ENCODE measurements at regions not wholly inside any gene's neighbourhood (a gene's known extent, or its start where the extent isn't known, plus 50 kb on each side); places are given as distances from the start of the nearest gene placed in this dataset.

GRCh38 chr21:16678429-16679160 is 834.2 kb upstream of the CXADR start:
- DNase-seq (ENCODE audit: extremely low read depth in 1 of 2, low read depth in 1 of 2), result no peak

DNA sequence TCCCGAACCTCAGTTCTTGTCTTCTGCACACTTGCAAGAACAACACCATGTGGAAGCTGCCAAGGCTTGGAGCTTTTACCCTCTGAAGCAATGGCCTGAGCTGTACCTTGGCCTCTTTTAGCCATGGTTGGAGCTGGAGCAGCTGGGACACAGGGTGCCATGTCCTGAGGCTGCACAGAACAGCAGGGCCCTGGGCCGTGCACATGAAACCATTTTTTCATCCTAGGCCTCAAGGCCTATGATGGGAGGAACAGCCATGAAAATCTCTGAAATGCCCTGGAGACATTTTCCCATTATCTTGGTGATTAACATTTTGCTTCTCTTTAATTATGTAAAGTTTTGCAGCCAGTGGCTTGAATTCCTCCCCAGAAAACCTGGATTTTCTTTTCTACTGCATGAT is 817.8 kb upstream of the CXADR start:
- no peak for DNase-seq (ENCODE audit: extremely low read depth in 1 of 2, low read depth in 1 of 2)

DNA sequence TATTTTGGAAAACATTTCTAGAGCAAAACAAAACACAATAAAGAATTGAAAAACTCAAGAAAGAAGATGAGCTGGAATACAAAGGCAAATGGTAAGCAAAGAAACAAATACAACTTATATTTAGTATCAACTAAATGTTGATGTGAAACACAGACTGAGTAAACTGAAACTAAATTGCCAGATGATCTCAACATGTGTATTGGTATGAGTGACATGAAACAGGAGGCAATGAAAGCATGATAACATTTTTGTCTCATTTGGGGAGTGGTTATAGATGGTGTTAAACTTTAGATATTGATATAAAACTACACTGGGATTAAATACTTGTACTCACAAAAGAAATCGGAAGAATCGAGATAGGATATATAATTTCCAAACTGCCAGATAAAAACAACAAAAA is 805.6 kb upstream of the CXADR start:
- no peak for DNase-seq (ENCODE audit: extremely low read depth in 1 of 2, low read depth in 1 of 2)

DNA sequence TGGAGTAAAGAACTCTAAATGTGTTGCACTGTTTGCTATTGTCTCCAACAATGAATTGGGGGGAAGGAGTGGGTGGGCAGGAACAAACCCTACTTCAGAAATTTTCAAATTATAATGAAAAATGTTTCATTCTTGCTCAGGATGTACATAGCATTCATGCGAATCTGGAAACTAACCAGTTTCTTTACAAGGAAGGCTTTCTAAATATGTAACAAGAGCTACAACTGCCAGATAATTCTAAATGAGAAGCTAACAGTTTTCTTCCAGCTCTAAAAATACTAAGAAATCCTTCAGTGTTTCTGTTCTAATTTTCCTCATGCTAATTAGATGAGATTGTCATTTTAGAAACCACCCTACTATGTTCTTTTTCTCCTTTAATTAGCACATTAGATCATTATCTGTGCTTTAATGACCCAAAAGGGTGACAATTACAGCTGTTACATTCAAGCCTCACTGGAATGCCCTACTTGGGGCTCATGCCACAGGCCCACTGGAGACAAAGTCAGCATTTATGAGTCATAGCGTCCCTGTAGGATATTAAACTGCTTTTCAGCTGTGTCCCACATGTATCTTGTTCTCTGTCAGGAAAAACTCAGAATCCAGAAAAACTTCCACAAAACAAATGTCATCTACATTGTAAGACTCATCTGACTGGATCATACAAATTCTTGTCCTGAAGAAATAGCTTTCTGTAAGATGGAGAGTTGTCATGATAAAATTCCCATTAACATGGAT is 804.6 kb upstream of the CXADR start:
- no peak for DNase-seq (ENCODE audit: extremely low read depth in 1 of 2, low read depth in 1 of 2)

- DNase-seq (ENCODE audit: extremely low read depth in 1 of 2, low read depth in 1 of 2), result no peak
Measured at GRCh38 chr21:16709866-16710550, 802.8 kb upstream of the CXADR start.

GRCh38 chr21:16711757-16712156 is 801.1 kb upstream of the CXADR start:
- no peak for DNase-seq (ENCODE audit: extremely low read depth in 1 of 2, low read depth in 1 of 2)

DNA sequence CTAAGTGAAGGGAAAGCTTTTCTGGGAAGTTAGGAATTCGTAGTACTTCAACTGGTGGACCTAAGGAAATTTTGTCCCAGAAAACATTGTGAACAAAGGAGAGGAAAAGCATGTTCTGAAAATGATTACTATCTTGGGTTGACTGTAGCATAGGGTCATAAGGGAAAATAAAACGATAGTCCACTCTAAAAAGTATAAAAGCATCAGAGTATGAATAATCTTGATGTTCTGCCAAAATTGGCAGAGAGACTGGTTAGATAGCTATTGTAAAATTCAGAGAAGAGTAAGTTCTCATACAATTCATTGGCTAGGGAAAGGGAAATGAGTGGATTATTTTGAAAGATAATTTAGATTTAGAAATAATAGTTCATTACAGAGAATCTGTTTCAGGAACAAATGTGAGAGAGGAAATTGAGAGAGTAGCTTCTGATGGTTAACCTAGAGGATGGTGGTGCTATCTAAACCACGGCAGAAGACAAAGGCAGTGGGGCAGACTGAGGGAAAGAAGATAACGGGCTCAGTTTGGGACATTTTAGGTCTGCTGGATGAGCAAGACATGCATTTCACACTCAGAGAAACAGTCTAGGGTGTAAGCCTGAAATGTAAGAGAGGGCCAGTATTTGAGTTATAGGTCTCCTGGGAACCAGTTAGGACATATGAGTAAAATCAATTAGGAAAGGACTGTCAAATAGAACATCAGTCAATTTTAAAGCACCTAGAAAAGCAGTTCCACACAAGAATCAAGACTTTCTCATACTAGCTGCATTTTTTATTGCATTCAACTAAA is 799.3 kb upstream of the CXADR start:
- no peak for DNase-seq (ENCODE audit: extremely low read depth in 1 of 2, low read depth in 1 of 2)

DNA sequence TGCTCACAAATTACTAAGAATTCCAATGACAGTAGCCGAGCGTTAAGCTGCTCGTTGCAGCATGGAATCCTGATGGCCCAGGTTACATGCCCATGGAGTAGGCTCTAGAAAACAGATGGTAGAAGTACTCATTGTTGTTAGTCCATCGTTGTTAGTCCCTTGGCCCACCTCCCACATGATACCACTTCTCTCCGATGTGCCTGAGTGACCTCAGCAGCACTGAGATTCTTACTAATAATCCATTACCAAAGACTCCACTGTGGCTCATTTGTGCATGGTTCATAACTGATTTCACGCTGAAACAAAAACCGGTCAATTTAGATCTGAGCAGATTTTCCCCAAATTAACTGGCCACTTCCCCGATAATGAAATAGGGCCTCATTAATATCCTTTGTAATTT is 772.3 kb upstream of the CXADR start:
- no peak for DNase-seq (ENCODE audit: extremely low read depth in 1 of 2, low read depth in 1 of 2)

GRCh38 chr21:16741141-16741665 is 771.6 kb upstream of the CXADR start:
- no peak for DNase-seq (ENCODE audit: extremely low read depth in 1 of 2, low read depth in 1 of 2)

DNA sequence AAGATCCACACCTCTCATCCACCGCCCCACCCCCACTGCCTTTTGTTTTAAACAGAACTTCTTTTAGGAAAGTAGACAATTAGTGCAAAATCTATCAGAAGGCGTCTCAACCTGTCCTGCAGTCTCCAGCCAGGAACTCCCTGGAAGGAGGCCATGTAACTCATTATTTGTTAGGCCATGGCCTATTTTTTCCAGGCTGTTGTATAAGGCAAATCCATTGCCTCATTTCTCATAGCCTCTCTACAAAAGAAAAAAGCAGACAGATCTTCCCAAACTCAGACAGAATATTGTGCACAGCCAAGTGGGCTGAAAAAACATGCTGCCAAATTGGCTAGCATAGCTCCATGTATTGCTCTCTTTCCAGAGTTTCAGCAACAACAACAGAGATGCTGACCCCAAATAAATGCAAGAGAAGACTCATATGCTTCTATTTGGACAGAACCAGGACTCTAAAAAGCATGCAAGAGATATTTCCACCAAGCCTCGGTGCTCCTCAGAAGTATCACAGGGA is 770.7 kb upstream of the CXADR start:
- no peak for DNase-seq (ENCODE audit: extremely low read depth in 1 of 2, low read depth in 1 of 2)

GRCh38 chr21:16742741-16743140 is 770.1 kb upstream of the CXADR start:
- DNase-seq (ENCODE audit: extremely low read depth in 1 of 2, low read depth in 1 of 2), result no peak

- no peak for DNase-seq (ENCODE audit: extremely low read depth in 1 of 2, low read depth in 1 of 2)
Measured at GRCh38 chr21:16743317-16743716, 769.5 kb upstream of the CXADR start.

DNA sequence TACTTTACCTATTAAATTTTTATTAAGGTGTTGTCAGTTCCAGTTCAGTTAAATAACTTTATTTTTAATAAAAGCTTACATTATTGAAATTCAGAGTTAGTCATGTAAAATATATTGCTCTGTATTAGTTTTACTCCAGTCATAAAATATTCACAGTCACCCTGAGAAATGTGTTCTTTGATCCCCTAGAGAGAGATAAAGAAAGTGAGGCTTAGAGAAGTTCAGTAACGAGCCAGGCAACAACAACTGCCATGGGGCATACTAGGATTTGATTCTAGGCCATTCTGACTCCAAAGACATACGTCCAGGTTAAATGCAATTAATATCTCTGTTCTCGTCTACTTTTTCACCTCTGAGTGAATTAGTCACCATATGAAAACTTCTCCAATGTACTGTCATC is 761.9 kb upstream of the CXADR start:
- no peak for DNase-seq (ENCODE audit: extremely low read depth in 1 of 2, low read depth in 1 of 2)

DNA sequence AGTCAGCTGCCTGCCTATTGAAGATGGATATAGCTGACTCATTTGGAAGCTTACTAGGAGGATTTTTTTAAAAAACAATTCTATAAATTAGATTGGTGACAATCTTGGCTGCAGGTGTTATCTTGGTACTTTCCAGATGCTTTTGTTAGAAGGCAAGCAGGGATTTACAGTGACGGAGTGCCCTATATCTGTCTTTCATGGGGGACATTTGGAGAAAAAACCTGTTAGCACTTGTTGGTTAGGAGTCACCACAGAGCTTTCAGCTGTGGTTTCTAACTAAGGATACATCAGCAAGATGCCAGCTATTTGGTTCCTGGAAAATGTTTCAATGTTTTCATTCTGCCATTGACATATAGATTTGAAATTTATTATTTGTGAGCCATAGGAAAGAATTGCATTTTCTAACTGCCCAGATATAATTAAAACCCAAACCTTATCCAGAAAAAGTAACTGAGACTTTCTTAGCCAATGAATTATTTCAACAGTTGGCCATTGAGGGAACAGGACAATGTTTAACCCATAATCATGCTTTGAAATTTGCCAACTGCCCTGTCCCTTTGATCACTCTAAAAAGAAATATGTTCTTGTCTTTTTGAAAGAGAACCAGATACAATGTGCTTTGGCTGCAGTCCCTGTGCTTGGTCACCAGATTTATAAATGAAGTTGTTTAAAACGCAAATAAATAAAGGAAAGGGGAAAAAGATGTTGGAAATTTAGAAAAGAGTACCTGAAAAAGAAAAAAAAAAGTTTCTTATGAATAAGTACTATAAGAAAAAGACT is 761.0 kb upstream of the CXADR start:
- no peak for DNase-seq (ENCODE audit: extremely low read depth in 1 of 2, low read depth in 1 of 2)

DNA sequence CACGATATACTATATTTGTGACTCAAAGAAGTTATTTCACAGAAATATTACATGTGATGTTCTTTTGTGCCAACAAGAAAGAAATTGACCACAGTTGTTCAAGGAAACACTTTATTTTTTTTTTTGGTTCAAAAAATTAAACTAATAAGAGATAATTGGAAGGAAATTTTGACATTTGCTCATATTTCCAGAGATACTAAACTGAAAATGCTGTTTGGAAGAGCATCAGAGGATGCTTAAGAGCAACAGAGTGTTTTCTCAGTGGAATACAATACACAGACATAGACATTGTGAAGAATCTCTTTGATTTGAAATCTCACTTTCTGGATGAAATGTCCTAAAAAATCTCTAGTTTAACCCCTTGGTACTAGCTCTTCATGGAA is 760.4 kb upstream of the CXADR start:
- DNase-seq (ENCODE audit: extremely low read depth in 1 of 2, low read depth in 1 of 2), result no peak

DNA sequence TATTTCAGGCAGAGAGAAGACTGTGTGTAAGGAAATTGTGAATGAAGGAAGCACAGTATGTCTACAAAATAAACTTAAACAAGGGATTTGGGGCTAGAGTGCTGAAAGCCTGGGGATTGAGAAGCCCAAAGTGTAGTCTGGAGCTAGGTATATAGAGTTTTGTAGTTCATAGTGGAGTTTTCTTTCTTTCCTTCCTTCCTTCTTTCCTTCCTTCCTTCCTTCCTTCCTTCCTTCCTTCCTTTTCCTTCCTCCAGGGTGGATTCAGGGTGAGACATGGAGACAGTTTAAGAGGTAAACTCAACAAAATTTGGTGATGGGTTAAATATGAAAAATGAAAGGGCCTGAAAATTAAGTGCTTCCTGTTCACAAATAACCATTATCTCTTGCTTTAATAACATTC is 757.8 kb upstream of the CXADR start:
- DNase-seq (ENCODE audit: extremely low read depth in 1 of 2, low read depth in 1 of 2), result no peak

- no peak for DNase-seq (ENCODE audit: extremely low read depth in 1 of 2, low read depth in 1 of 2)
Measured at GRCh38 chr21:16767201-16767600, 745.6 kb upstream of the CXADR start.

GRCh38 chr21:16768096-16768495 is 744.7 kb upstream of the CXADR start:
- DNase-seq (ENCODE audit: extremely low read depth in 1 of 2, low read depth in 1 of 2), result no peak

- DNase-seq (ENCODE audit: extremely low read depth in 1 of 2, low read depth in 1 of 2), result no peak
Measured at GRCh38 chr21:16770266-16770665, 742.6 kb upstream of the CXADR start.

DNA sequence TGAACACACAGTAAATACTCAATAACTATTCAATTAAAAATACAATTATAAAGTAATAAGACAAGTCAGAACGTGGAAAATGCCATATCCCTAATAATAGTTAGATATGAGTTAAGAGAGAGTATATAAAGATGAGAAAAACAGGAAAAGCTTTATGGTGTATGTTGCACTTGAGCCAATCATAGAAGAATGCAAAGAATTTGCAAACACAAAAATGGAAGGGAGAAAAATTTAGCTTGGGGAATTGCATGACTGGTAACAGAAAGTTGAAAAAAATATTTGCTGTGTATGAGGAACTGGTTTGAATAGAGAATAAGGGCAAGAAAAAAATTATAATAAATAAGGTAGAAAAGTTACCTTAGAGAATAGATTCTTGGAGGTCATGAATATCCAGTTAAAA is 739.6 kb upstream of the CXADR start:
- no peak for DNase-seq (ENCODE audit: extremely low read depth in 1 of 2, low read depth in 1 of 2)

All from stimulated activated CD8-positive, alpha-beta memory T cell treated with anti-CD3 and anti-CD28 coated beads, Interleukin-7, amount 100 ng/mL, for 48 hours (primary cell).